ENCODE measurements at regions not wholly inside any gene's neighbourhood (a gene's known extent, or its start where the extent isn't known, plus 50 kb on each side); places are given as distances from the start of the nearest gene placed in this dataset.

- no peak for TF ChIP-seq CTCF (conservative IDR thresholded peaks at IDR 0.05; ENCODE audit: low read length)
- TF ChIP-seq EZH2phosphoT487 (IDR thresholded peaks at IDR 0.05; ENCODE audit: borderline replicate concordance): no peak
Observed at GRCh38 chr18:29012364-29012763, 835.4 kb upstream of the CDH2 start.
